NT2/D1 (cell line): ENCODE measurements at regions not wholly inside any gene's neighbourhood (a gene's known extent, or its start where the extent isn't known, plus 50 kb on each side); places are given as distances from the start of the nearest gene placed in this dataset.
"Not testable (repeated sequence)": the region's sequence is repeated elsewhere in the genome, so short reads cannot be mapped to it uniquely, and the experiment has no call there.

ENCODE experiments used
- DNase-seq: peaks from one replicate; pipeline ENCODE4 v3.0.0-alpha.2; 2011; ENCODE audit warnings: low read depth, low spot score
- H3K27me3 ChIP-seq: 2 replicates; pipeline ENCODE4 v1.6.0; 2011; ENCODE audit warnings: mild to moderate bottlenecking; ENCODE audit not compliant: insufficient read length, insufficient read depth
- H3K36me3 ChIP-seq: 2 replicates; pipeline ENCODE4 v1.6.1; 2011; ENCODE audit warnings: mild to moderate bottlenecking, low read length, mixed read lengths; ENCODE audit not compliant: insufficient read depth, insufficient read length
- H3K4me1 ChIP-seq: 2 replicates; pipeline ENCODE4 v1.5.1; 2011; ENCODE audit not compliant: insufficient read depth, insufficient read length
- H3K4me3 ChIP-seq: 2 replicates; pipeline ENCODE4 v1.5.1; 2011; ENCODE audit warnings: low read depth; ENCODE audit not compliant: insufficient read length
- H3K9ac ChIP-seq: 2 replicates; pipeline ENCODE4 v1.6.0; 2011; ENCODE audit warnings: low read depth; ENCODE audit not compliant: insufficient read length
- H3K9me3 ChIP-seq: 2 replicates; pipeline ENCODE4 v1.5.1; 2011; ENCODE audit warnings: mild to moderate bottlenecking, low read length; ENCODE audit not compliant: insufficient read depth
- SUZ12 ChIP-seq: IDR thresholded peaks from 2 replicates; pipeline ENCODE4 v1.6.1; 2011; ENCODE audit not compliant: insufficient read length, insufficient read depth; ENCODE audit errors: extremely low read depth
- YY1 ChIP-seq: IDR thresholded peaks from 2 replicates; pipeline ENCODE4 v1.6.1; 2011; ENCODE audit not compliant: insufficient read length, insufficient read depth
- ZNF274 ChIP-seq: IDR thresholded peaks from 2 replicates; pipeline ENCODE4 v1.6.1; 2011; ENCODE audit warnings: mild to moderate bottlenecking, low read depth, low read length

DNA sequence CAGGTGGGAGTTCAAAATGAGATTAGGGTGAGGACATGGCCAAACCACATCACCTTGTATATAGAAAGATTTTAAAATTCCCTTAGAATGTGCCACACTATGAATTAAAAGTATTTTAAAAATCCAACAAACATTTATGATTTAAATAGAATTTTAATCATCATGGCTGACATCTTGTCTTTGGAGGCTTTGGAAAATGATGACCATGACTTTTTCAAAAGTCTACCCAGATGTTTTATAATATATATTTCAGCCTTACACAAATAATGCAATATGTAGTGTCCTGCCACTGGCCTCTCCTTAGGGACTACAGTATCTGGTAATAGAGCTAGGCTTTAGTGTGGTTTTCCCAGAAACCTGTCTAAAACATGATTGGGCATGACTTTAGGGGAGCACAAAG lies 1353.4 kb upstream of the GOT2 start:
- Histone ChIP-seq H3K9ac (no peak overlapping the region), H3K4me3 (no peak overlapping the region), H3K27me3 (no peaks in the 10 kb centered on the region), H3K36me3 (no peaks in the 10 kb centered on the region), H3K4me1 (no peaks in the 10 kb centered on the region), H3K9me3 (peaks cover 6% of the 10 kb centered on the region; the same call in 1 of the 2 replicates)
- TF ChIP-seq SUZ12 (no peak), YY1 (no peak), ZNF274 (no peak)
- DNase-seq: no peak

DNA sequence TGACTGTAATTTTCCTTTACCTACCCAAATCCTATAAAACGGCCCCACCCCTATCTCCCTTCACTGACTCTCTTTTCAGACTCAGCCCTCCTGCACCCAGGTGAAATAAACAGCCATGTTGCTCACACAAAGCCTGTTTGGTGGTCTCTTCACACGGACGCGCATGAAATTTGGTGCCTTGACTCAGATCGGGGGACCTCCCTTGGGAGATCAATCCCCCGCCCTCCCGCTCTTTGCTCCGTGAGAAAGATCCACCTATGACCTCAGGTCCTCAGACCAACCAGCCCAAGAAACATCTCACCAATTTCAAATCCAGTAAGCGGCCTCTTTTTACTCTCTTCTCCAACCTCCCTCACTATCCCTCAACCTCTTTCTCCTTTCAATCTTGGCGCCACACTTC lies 1344.7 kb upstream of the GOT2 start:
- not testable (repeated sequence) for H3K4me1 ChIP-seq, H3K9me3 ChIP-seq, H3K9ac ChIP-seq, H3K27me3 ChIP-seq, H3K4me3 ChIP-seq, DNase-seq, H3K36me3 ChIP-seq

GRCh38 chr16:60077861-60078260 lies 1343.7 kb upstream of the GOT2 start:
- H3K27me3 ChIP-seq: no peaks in the 10 kb centered on the region
- H3K9ac ChIP-seq: no peak overlapping the region
- H3K9me3 ChIP-seq: no peaks in the 10 kb centered on the region
- TF ChIP-seq ZNF274 (no peak), YY1 (no peak), SUZ12 (no peak)
- no peaks in the 10 kb centered on the region for H3K4me1 ChIP-seq
- no peak for DNase-seq
- H3K4me3 ChIP-seq: no peak overlapping the region
- no peaks in the 10 kb centered on the region for H3K36me3 ChIP-seq

- no peak for TF ChIP-seq YY1
- no peak for TF ChIP-seq ZNF274
- TF ChIP-seq SUZ12: no peak
- no peak for DNase-seq
- H3K9ac ChIP-seq: no peak overlapping the region
- H3K27me3 ChIP-seq: no peaks in the 10 kb centered on the region
- no peaks in the 10 kb centered on the region for H3K36me3 ChIP-seq
- H3K9me3 ChIP-seq: no peaks in the 10 kb centered on the region
- H3K4me1 ChIP-seq: no peaks in the 10 kb centered on the region
- no peak overlapping the region for H3K4me3 ChIP-seq
Observed at GRCh38 chr16:60074378-60074777, 1340.3 kb upstream of the GOT2 start.

GRCh38 chr16:60073376-60073775 lies 1339.3 kb upstream of the GOT2 start:
- H3K9me3 ChIP-seq: no peaks in the 10 kb centered on the region
- no peaks in the 10 kb centered on the region for H3K36me3 ChIP-seq
- no peak for DNase-seq
- TF ChIP-seq SUZ12 (no peak), YY1 (no peak), ZNF274 (no peak)
- no peak overlapping the region for H3K9ac ChIP-seq
- H3K27me3 ChIP-seq: no peaks in the 10 kb centered on the region
- H3K4me1 ChIP-seq: no peaks in the 10 kb centered on the region
- no peak overlapping the region for H3K4me3 ChIP-seq

- H3K9ac ChIP-seq: no peak overlapping the region
- no peak overlapping the region for H3K4me3 ChIP-seq
- no peak for DNase-seq
- no peaks in the 10 kb centered on the region for H3K27me3 ChIP-seq
- no peaks in the 10 kb centered on the region for H3K36me3 ChIP-seq
- TF ChIP-seq SUZ12 (no peak), YY1 (no peak)
- no peaks in the 10 kb centered on the region for H3K4me1 ChIP-seq
- H3K9me3 ChIP-seq: no peaks in the 10 kb centered on the region
Observed at GRCh38 chr16:60064026-60064425, 1329.9 kb upstream of the GOT2 start.

DNA sequence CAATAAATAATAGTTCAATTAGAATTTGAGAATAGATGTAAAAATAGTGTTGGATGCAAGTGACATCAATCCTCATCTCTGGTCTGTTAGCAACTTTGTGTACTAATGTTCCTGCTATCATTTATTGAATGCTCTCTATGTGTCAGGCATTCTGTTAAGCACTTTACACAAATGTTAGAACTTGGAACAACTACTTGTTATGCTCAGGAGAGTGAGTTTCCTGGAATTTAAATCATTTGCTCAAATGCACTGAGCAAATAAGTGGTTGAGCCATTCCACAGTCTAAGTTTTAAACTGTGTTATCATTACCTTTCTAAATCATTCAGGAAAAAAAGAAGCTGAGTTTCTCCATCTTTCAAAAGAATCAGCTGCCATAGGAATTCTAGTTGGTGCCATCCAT lies 1327.3 kb upstream of the GOT2 start:
- TF ChIP-seq ZNF274 (no peak), SUZ12 (no peak), YY1 (no peak)
- Histone ChIP-seq H3K9me3 (no peaks in the 10 kb centered on the region), H3K4me3 (no peak overlapping the region), H3K9ac (no peak overlapping the region), H3K4me1 (no peaks in the 10 kb centered on the region), H3K27me3 (no peaks in the 10 kb centered on the region), H3K36me3 (no peaks in the 10 kb centered on the region)
- no peak for DNase-seq

GRCh38 chr16:60060731-60061130 lies 1326.6 kb upstream of the GOT2 start:
- Histone ChIP-seq H3K9me3 (no peaks in the 10 kb centered on the region), H3K9ac (no peak overlapping the region), H3K27me3 (no peaks in the 10 kb centered on the region), H3K4me1 (no peaks in the 10 kb centered on the region), H3K4me3 (no peak overlapping the region), H3K36me3 (no peaks in the 10 kb centered on the region)
- TF ChIP-seq YY1 (no peak), SUZ12 (no peak), ZNF274 (no peak)
- no peak for DNase-seq
